Stimulated activated CD8-positive, alpha-beta memory T cell treated with anti-CD3 and anti-CD28 coated beads, Interleukin-12 subunit alpha, Interleukin-12 subunit beta, amount 100 ng/mL, for 24 hours (primary cell): ENCODE measurements at regions not wholly inside any gene's neighbourhood (a gene's known extent, or its start where the extent isn't known, plus 50 kb on each side); places are given as distances from the start of the nearest gene placed in this dataset.
"Not testable (repeated sequence)": the region's sequence is repeated elsewhere in the genome, so short reads cannot be mapped to it uniquely, and the experiment has no call there.

Experiments
- DNase-seq: peaks from one replicate; pipeline ENCODE4 v3.0.0-alpha.2; 2020; ENCODE audit errors: extremely low read depth

DNA sequence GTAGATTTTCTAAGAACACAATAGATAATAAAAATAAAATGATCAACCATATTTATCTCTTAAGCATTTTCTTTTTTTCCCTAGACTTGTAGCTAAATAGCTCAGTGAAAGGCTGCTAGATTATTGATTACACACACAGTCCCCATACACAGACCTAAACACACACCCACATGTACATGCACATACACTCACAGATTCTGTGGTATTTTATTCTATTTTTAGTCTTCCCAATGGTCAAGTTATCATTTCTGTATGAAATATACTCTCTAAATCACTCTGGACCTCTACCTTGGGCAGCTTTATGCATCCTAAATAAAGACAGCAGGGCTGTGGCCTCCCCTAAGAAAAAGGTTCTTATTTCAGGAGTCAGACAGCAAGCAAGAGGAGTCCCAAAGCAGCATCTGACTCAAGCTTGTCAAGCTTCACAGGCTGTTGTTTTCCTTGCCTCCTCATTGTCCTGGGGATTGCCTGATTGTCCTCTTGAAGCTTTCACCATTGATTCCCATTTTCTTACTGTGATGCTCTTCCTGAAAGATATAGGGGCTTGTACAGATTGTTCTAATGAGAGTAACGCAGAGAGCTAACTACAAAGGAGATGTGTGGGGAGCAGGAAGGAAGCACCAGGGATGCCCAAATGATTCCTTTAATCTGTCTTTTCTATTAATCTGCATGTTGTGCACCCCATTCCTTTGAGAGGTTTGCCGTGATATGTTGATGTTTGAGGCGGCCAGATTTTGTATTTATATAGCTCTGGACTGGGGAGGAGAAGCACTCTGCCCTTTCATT lies 986.5 kb downstream of the PCDH17 start:
- DNase-seq: no peak

DNA sequence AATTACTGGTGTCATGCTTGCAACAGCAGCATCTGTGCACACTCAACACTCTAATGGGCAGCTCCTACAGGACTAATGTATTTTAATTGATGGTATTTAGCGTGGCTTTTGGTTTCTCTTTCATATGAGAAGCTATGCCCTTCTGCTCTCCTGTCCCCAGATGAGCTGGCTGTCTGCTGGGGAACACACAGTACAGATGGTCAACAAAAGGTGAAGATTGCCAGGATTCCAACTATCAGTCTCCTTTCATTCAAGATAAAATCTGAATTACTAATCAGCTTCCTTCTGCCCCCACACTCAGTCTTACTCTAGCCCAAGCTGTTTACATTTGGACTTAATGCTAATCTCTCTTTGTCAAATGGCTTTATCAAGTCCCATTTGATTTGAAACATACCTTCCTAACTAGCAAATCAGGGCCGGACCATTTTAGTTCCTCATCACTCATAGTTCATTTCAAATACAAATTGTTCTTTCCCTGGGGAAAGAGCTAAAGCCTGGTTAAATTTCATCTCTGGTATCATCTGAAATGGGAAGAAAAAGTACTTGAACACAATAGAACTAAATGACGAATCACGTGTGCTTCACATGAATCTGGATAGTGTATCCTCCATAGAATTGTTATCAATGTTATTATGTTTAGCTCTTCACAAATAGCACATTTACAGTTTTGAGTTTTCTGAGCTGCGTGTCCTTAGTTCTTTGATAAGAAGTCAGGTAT lies 988.0 kb downstream of the PCDH17 start:
- no peak for DNase-seq

DNA sequence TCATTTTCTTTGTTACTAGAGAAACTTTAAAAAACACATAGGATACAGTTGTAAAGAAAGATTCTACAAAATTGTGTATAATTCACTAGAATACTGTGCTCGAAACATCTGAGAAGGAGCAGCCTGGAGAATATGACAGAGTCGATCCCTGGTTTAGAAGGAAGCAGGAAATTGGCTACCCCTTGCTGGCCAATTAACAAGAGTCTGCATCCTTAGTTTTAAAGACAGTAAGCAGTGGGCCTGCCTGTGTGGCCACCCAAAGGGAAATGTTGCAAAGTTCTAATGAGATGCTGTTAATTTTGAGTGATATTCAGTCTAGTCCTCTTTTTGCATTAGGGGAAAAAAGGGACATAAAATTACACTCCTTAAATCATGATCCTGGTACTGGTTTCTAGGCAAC lies 988.6 kb downstream of the PCDH17 start:
- DNase-seq: no peak

DNA sequence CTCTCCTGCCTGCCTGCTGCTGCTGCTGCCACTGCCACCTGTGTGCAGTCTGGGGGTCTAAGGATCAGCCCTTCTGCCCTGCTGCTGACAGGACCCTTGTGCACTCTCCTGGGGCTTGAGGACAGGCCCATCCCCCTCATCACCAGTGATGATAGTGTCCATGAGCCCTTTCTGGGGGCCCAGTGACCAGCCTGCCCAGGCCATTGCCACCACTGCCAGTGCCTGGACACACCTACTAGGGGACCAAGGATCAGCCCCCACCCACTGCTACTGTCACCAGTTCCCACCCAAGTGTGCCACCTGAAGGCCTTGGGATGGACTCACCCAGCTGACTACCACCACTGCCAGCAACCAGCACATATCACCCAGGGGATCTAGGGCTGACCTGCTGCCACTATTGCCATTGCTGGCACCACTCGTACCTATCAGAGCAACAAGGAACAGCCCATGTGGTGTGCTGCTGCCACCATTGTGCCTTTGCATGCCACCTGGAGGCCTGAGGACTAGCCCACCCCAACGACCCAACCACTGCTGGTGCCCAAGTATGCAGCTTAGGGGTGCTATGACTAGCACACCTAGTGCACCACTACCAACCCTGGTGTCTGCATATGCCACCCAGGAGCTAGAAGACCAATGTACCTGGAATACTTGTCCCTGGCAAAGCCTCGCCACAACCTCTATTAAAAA lies 994.3 kb downstream of the PCDH17 start:
- DNase-seq: no peak

DNA sequence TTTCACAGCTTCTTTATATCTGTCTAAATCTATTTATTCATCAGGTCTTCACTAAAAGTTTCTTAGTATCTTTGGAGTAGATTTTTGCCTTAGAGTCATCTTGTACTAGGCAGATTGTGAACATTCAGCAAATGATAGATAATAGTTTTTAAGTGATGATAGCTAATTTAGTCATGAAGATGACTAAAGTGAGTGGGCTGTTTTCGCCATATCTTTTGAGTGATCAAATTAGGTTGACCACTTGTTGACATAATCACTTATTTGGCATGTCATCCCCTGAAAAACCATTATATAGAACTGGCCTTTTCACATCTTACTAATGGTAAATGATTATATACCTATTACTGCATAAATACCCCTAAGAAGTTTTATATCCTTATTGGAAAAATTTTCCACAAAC lies 999.2 kb downstream of the PCDH17 start:
- no peak for DNase-seq

DNA sequence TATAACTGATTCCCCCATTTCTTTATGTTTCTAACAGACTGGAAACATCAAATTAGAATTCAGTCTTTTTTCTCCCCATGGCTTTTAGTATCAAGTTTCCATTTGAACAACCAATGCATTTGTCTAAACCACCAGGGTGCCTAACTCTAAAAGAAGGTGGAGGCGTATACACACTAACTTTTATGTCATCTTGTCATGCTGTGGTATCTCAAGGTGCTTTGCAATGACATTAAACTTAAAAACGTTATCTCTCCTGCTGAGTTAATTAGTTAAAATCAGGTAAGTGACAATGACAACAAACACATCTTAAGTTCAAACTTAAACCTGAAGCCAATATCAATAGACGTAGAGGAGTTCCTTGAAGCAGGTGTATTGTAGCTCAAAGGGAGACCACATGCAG lies 1001.7 kb downstream of the PCDH17 start:
- no peak for DNase-seq

DNA sequence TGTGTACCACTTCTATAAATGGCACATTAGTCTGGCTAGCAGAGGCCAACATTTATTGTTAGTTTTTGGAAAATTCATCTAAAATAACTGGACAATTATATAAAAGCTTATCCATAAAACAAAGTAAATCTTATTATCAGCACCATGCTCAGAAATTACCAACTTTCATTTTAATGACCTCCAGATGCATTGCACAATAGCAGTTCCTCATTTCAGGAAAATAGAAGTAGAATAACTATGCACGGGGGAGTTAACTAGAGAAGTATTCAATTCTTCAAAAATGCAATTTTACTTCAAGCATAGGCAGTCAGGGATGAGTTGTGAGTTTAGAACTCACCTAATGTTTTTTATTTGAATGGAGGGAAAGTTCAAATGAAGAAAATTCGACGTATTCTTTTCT lies 1023.5 kb downstream of the PCDH17 start:
- DNase-seq: no peak

DNA sequence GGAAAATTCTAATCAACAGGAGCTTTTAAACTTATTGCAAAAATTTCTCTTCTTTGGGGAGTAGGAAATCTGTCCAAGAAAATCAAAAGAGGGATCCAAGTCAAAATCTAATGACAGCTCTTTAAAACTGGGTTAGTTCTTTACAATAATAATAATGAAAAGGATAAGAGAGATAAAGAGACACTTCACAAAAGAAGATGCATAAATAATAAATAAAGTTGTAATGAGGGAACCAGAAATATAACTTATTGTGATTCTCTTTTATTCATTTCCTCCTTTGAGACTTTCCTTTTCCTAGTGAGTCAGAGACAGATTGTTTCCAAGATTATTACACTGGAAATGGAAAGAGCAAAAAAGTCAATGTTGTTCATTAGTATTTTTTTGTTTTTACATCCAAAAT lies 1029.3 kb downstream of the PCDH17 start:
- DNase-seq: no peak

DNA sequence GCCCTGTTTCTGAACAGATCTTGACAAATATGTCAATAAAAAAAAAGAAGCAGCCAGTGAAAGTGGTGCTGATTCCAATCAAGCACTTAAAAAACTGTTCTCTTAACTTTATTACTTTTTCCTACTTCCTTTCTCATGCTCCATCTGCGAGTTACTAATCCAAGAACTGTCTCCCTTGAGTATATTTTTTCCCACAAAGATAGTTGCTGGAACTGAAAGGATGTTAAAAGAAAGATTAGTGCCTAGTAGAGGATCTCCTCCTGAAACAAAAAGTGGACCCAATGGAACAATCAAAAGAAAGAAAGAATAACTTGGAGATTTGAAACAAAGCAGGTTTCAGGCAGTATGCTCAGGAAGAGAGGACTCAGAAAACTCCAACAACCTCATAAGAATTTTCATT lies 1034.8 kb downstream of the PCDH17 start:
- no peak for DNase-seq

DNA sequence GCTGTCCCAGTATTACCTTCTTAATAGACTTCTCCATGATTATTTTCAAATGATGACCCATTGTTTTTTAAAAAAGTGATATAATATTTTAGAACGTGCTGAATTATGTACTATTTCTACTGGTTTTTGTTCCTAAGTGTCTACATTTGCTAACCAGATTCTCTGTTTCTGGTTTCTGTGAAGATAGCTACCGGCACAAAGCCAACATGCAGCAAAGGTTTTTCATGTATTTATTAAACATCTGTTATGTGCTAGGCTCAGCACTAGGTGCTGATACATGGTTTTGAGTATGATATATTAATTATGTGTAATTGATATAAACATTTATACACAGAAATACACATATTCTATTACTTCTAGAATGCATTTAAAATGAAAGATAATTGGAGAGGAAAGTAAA lies 1035.6 kb downstream of the PCDH17 start:
- DNase-seq: no peak

DNA sequence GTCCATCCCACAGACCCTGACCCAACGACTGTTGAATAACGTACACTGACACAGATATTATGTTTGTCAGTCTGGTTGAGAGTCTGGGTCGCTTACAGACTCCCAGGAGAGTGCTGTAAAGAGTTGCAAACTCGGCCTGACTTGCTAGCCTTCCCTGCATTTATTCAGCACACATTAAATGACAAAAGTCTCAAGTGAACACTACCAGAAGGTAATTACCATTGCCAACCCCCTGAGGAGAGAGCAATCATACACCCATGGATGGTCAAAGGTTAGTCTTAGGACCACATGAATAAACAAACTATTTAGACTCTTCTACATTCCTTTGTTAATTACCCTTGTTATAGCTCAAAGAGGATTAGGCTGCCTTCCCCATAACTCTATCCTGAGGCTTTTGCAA lies 1048.6 kb downstream of the PCDH17 start:
- DNase-seq: no peak

DNA sequence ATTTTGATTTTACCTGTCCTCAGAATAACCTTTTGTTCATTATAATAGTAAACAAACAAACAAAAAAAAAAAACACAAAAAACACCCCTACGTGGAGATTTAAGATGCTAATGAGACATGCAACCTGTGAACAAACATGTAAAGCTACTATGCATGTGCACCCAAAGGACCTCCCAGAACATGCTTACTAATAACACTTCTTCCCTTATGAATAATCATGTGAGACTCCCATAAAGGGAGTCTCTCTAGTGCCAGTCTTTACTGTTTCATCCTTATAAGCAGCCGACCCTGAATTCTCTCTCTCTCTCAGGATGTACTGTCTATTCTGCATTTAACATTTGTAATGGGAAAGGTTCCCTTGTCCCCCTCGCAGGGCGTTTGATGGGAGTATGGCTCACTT lies 1051.1 kb downstream of the PCDH17 start:
- DNase-seq: no peak

DNA sequence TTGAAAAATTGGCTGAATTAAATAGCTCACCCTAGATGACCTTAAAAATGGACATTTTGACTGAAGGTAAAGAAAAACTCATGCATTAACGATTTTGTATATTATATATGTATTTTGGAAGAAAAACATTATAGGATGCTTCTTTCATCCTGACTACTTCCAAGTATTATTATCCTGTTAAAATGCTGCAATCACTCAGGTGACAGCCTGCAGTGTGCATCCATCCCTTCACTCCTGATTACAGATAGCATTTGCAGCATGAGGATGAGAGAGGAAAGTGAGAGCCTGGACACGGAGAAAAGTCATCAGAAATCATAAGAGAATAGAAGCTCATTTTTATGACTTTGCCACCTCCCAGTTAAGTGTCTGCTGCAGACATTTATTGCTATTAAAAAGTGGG lies 1055.6 kb downstream of the PCDH17 start:
- no peak for DNase-seq

DNA sequence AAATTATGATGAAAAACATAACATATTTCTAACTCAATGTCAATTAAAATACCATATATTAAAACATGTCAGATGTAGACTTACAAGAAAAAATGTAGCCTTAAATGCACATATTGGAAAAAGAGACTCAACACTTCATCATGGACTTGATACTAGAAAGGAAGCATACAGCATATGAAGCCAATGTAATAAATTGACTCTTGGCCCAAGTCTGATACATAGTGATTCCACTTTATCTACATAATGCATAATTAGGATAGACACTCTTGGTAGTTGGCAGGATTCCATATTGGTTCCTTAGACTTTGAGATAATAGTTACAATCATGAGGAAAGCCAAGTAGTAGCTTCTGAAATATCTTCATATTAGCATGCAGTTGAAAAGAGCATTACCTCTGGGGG lies 1067.0 kb downstream of the PCDH17 start:
- no peak for DNase-seq

DNA sequence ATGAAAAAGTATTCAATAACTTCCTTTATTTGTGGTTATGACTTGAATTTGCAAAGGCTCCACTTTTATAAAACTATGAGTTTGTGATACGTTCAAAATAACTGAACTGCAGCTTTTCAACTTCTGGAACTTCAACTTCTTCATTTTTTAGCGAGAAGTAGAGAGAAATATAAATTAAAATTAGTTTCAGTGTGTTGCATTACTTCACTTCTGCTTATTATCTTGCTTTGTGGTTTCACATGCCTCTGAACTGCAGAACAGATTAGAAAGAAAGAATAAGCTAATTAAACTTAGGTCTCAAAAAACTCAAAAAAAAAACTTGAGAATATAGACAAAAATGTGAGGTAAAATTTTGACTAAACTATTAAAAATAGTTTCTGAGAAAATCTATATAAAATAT lies 1073.4 kb downstream of the PCDH17 start:
- no peak for DNase-seq

DNA sequence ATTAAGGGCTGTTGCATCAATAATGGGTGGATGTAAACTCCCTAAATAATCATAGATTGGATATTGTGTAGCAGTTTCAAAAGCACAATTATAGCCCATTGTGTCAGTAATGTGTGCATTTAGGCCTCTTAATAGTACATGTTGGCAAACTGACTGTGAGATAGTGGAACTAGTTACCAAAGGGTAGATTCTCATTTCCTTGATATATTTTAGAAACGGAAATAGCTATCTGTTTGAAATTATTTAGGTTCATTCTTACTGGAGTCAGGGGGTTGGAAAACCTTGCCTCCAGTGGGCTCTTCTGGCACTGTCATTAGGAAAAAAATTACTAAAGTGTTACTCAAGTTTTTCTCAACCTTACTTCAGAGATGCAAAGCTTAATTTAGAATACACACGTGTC lies 1074.9 kb downstream of the PCDH17 start:
- DNase-seq: no peak

DNA sequence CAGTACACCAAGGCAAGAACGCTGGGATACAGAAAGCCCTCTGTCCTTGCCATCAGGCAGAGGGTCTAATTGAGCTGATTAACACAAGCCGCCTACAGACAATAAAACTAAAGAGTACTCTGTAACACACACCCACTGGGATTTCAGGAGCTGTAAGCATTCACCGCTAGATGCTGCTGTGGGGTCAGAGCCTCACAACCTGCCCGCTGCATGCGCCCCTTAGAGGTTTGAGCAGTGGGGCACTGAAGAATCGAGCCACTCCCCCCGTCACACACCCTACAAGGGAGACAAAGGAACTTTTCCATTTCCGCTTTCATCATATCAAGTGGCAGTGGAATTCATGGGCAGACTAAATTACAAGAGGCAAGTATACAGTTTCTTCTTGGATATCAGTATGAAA lies 1080.6 kb downstream of the PCDH17 start:
- DNase-seq: no peak

DNA sequence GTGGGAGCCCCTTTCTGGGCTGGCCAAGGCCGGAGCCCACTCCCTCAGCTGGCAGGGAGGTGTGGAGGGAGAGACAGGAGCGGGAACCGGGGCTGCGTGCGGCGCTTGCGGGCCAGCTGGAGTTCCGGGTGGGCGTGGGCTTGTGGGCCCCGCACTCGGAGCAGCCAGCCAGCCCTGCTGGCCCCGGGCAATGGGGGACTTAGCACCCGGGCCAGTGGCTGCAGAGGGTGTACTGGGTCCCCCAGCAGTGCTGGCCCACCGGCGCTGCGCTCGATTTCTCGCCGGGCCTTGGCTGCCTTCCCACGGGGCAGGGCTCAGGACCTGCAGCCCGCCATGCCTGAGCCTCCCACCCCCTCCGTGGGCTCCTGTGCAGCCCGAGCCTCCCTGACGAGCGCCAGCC lies 1082.5 kb downstream of the PCDH17 start:
- DNase-seq: not testable (repeated sequence)

DNA sequence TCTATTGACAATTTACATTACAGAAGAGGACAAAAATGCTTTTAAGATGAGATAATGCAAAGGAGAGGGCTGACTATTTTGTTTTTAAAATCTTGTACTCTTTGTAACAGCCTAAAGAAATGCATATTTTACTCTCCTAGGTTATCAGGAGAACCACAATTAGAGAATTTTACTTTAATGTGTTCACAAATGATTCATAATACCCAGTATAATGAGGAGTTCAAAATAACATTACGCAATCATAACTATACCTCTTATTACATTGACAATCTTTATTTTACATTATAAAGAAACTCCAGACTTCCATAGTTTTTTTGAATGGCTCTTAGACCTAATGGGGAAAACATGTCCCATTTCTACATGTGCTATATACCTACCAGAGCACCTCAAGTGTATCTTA lies 1089.7 kb downstream of the PCDH17 start:
- no peak for DNase-seq

DNA sequence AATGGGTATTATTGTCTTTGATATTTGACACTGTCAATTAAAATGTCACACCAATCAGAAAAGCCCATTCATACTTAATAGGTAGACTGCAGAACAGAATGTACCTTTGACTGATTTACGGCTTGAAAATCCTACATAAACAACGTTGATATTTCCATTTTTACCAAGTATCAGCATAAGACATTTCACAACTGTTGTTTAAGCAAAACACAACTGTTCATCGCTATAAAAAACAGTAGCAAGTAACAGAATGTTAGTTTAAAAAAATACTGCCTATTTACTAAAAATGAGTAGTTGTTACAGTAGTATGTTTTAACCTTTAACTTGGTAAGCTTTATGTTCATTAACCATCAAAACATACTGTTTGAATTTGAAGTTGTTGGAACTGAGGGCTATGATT lies 1096.6 kb downstream of the PCDH17 start:
- no peak for DNase-seq

DNA sequence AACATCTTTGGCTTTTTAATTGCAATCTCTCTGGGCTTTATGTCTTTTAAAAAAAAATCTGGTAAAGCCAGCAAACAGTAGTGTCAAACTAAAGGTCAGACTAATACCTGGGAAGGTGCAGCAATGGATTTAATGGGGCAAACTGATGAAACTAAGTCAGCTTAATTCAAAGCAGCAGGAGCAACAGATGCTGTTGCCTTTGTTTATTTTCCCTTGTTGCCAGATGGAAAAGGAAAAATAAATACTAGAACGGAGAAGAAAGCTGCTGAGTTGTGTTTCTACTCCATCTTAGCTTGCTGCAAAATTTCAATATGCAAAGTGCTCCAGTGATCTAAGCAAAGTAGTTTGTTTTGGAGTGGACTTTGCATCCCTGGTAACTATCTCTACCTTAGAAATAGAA lies 1097.8 kb downstream of the PCDH17 start:
- DNase-seq: no peak

DNA sequence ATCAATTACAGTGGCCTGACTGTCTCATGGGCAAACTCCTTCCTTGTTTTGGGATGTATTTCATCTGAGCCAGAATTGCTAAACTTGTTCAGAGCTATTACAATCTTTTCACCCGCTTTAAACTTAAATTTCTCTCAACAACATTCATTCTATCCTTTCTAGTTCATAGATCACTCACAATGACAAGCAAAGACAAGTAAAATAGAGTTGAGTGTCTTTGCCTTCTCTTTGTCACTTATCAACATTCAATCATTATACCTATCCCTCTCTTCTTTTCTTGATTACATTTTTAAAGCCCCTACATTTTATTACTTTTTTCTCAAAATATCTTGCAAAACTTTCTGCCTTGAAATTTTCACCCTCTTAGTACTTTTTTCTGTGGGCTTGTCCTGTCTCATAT lies 1113.1 kb downstream of the PCDH17 start:
- DNase-seq: no peak

DNA sequence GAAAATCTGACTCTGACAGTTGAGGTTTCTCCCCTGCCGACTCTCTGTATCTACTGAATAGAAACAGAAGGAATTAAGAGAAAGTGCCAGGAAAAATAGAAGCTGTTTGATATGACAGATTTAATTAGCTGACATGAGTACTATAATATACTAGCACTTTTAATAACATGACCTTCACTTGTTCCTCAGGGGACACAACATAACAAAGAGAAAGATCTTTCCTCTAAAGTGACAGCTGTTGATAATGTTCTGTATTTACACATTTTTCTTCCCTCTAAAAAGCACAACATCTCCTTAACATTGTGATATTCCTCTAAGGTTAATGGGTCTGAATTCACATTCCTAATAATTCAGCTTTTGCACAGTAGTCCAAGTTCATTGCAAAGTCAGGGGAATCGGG lies 1136.0 kb downstream of the PCDH17 start:
- no peak for DNase-seq
